ENCODE measurements at regions not wholly inside any gene's neighbourhood (a gene's known extent, or its start where the extent isn't known, plus 50 kb on each side); places are given as distances from the start of the nearest gene placed in this dataset.

DNA sequence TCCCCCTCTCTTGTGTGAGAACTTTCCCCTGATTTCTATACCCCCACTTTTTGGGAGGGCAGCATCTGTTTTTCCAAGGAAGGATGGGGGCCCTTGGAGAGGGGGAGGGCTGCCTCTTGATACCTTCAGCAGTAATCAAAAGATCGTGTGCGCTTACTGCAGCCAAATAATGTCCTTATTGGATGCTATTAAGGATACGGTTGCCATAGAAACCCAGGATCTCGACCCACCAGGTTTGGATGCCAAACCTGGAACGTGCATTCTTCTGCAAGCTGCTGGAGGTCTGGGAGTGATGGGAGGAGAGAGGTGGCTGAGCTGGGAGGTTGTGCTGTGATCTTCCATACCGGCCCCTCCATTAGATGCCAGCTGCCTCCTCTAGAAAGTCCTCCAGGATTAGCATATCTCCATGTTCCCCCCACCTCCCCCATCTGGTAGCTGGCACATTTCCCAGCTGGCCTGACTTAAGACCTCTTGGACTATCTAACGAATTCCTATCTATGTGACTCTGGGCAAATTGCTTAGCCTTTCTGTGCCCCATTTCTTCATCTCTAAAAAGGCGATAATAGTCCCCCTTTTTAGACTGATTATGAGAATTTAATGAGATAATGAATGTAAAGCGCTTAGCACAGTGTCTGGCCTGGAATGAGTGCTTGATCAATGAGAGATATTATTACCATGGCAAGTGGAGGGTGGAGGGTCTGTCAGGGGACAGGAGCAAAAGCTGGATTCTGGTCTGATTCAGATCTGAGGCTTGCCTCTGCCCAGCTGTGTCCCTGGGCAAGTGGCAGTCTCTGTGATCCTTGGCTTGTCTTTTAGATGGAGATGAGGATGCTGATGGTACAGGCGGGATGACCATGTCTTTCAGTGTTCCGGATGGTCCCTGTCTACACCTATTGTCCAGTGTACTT is 78.5 kb upstream of the PCBD1 start:
- no peak for FAIRE-seq
- DNase-seq (ENCODE audit: insufficient read length, low spot score): no peak

DNA sequence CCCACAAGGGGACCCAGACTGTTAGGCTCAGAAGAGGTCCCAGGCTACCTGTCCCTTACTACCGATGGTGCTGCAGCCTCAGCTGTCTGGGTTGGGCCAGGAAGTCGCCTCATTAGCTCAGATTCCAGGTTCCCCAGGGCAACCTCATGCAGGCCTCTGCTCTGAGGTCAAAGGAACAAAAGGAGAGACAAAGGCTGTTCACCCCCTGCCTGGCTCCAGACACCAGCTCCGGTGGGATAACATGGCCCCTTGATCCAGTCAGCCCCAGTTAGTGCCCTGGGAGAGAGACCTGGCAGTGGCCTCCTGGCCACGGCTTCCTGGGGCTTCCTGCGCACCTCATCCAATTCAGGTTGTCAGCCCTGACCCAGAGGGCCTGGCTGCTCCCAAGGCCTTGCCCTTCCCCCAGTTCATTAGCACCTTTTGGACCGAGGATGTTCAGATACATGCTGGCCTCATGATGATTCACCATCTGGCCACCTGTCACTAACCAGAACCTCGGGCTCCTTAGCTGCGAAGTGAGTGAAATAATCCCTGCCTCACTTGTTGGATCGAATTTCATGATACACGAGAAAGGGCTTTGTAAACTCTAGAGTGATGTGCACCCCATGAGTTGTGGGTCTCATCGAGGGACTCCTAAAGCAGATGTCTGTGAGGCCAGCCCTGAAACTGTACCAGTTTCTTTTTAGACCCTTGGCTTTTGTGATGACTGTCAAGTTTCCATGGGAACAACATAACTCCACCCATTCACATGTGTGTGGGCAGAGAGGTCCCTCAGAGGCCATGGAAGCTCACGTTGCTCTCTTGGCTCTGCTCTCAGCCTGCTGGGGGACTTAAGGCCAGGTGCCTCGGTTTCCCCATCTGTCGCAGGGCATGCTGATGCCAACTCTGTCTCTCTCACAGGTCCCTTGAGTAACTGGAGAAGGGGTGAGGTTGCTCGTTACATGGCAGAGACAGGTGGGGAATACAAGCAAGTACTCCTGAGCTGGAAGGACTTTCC is 79.5 kb upstream of the PCBD1 start:
- FAIRE-seq (no peak), DNase-seq (ENCODE audit: insufficient read length, low spot score) (peak; percentile 43)

DNA sequence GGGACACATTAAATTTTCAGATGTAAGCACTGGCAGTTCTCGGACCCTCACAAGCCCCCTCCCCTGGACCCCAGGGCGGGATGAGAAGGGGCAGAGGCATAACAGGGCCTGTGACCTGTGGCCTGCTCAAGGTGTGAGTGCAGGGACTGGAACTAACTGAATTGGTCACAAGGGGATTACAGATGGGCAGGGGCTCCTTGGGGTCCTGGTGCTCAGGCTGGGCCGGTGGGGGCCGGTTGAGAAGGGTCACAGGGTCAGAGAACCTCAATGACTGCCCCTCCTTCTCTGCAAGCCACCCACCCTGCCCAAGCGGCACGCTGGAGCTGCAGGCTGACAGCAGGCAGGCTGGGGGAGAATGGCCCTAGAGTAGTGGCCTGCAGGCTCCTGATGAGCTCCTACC is 80.8 kb upstream of the PCBD1 start:
- FAIRE-seq (no peak), DNase-seq (ENCODE audit: insufficient read length, low spot score) (no peak)

DNA sequence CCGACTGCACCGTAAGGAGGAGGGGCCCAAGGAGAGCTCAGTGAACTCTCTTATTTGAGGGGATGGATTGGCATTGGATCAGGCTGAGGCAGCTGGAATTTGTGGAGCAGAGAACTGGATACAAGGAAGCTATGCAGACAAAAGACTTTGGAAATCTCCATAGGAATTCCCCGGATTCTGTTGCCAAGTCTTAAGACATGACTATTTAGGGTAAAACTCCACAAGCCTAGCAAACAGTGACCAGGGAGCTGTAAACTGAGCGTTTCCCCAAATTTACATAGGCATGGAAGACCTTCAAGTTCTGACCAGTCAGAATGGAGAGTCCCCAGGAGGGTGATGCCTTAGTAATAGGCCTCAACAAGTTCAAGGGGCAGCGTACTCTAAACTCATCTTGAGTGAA is 82.5 kb upstream of the PCBD1 start:
- FAIRE-seq (no peak), DNase-seq (ENCODE audit: insufficient read length, low spot score) (no peak)

DNA sequence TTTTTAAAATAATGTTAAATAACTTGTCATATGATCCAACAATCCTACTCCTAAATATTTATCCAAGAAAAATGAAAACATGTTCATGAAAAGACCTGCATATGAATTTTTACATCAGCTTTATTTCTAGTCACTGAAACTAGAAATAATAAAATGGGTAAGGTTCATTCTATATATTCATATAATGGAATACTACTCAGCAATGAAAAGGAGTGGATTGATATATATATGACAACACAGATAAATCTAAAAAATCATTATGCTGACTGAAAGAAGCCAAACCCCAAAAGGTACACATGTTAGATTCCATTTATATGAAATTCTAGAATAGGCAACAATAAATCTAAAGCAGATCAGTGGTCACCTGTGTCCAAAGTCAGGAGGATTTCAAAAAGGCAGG is 84.9 kb upstream of the PCBD1 start:
- no peak for FAIRE-seq
- DNase-seq (ENCODE audit: insufficient read length, low spot score): no peak

DNA sequence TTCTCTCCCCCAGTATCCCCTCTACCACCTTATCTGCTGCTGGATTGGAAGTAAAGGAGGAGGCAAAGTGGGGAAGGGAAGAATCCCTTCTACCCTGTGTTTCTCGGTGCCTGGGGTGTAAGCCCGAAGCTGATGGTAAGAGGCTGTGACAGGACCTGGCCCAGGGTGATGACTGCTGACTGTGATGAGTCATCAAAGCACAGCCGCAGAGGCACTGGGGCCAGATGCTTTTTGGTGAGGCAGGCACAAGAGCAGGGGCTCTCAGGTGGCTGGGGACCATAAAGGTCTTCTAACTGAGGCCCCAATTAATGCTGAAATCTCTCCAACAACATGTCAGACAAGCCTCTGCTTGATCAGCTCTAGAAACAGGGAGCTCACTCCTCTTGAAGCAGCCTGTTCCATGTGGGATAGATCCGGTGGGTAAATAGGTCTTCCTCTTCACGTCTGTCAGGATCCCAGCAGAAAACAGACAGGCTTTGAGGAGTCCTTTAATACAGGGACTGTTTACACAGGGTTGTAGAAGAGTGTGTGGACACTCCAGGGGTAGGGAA is 86.1 kb upstream of the PCBD1 start:
- FAIRE-seq: no peak
- no peak for DNase-seq (ENCODE audit: insufficient read length, low spot score)

DNA sequence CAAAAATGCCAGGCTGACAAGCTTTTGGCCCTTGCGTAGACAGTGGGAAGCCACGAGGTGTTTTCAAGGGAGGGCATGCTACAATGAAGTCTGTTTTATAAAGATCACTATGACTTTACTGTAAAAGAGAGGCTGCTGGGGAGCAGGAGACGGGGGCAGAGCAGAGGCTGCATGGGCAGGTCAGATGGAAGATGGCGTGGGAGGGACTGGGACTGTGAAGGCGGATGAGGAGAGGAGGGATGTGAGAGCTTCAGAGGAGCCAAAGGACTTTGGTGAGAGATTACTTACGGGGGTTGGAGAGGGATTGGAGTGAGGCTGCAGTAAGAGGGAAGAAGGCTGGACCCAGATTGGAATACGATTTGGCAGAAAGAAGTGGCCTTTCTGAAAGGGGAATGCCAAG is 86.6 kb upstream of the PCBD1 start:
- DNase-seq (ENCODE audit: insufficient read length, low spot score): no peak
- FAIRE-seq: no peak

DNA sequence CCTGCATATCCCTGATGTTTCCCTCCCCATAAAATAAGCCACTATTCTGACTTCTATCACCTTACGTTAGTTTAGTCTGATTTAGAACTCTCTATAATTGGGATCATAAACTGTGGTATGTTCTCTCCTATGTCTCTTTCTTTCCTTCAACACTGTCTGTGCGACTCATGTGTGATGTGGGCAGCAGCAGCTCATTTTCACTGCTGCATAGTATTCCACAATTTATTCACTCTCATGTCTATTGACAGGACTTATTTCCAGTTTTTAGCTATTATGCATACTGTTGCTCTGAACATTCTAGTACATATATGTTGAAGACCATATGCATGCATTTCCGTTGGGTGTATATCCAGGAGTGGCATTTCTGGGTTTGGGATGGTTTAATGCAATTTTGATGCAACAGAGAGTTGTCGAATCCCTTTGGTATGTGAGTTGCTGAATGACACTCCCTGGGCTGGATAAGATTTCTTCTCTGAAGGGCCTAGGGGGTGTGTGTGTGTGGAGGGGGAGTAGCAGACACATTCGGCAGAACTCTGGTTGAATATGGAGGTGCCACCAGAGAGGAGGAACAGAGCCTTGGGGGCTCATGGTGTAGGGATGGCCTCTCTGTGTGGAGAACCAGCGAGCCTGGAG is 87.8 kb upstream of the PCBD1 start:
- no peak for DNase-seq (ENCODE audit: insufficient read length, low spot score)
- no peak for FAIRE-seq

DNA sequence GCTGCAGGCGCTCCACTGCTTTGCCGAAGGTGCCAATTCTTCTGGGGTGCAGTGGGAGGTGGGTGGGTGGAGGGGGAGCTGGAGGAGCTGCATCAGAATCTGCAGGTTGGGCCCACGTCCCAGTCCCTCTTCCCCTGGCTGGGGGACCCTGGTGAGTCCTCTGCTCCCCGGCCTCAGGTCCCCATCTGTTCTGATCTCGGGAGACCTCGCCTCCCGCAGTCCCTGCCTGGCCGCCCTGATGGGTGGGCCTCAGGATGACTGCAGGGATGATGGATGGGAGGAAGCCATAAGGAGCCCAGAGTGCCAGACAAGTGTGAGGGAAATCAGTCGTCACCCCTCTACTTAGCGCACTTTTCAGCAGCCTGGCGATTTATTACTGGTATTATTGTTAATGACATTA is 89.3 kb upstream of the PCBD1 start:
- FAIRE-seq (no peak), DNase-seq (ENCODE audit: insufficient read length, low spot score) (no peak)

DNA sequence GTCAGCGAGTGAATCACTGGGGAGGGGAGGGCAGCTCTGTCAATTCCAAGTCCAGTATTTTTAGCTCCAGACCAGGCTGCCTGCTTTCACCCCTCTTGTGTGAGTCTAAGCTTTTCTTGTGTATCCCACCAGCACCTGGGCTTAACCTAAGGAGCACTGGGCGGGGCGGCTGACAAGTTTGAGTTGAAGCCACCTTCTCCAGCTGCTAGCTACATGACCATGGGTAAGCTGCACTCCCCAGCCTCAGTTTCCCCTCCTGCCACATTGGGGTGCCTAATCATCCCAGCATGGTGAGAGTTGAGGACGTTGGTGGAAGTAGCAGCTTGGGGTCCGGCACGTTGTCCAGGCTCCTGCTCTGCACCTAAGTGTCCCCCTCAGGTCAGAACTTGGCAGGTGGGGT is 89.8 kb upstream of the PCBD1 start:
- FAIRE-seq: no peak
- DNase-seq (ENCODE audit: insufficient read length, low spot score): no peak

DNA sequence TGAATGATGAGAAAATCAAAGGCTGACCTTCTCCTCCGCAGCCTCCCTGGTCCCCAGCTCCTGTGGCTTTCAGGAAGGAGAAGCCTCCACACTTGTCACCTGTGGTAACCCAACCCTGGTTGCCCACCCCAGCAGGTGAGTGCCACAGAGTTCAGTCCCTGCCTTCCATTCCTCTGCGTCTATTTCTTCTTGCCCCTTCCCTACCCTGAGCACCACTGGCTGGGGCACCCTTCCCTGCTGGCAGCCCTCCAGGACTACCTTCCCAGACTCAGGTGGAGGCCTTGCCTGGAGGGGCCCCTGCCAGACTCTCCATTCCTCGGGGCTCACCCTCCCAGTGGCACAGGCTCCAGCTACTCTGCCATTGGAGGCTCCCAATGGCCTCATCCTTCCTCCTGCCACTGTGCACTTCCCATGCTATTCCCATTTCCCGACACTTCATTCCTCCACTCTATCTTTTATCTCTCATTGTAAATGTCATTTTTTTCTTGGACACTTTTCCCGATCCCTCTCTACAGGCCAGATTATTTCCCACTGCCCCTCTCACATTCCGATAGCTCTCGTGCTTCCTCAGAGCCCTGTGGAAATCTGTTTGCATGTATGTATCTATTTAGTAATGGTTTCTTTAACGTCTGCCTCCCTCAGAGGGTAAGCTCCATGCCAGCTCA is 90.6 kb upstream of the PCBD1 start:
- DNase-seq (ENCODE audit: insufficient read length, low spot score): no peak
- no peak for FAIRE-seq

DNA sequence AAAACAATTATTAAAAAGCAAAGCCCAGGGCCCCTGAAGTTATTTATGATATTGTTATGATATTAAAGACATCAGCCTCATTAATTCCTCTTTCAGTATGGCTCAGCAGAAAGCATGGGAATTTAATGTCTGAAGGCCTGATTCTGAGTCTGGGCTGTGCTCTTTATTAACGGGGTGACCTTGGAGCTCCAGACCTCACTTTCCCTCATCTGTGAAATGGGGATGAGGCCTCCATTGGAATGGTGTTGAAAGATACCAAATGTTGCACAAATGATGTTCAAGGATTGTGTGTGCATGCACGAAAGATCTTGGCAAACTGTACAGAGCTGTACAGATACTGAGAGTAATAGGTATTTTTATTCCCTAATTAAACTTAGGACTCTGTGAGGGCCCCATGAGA is 92.3 kb upstream of the PCBD1 start:
- FAIRE-seq: no peak
- DNase-seq (ENCODE audit: insufficient read length, low spot score): no peak

DNA sequence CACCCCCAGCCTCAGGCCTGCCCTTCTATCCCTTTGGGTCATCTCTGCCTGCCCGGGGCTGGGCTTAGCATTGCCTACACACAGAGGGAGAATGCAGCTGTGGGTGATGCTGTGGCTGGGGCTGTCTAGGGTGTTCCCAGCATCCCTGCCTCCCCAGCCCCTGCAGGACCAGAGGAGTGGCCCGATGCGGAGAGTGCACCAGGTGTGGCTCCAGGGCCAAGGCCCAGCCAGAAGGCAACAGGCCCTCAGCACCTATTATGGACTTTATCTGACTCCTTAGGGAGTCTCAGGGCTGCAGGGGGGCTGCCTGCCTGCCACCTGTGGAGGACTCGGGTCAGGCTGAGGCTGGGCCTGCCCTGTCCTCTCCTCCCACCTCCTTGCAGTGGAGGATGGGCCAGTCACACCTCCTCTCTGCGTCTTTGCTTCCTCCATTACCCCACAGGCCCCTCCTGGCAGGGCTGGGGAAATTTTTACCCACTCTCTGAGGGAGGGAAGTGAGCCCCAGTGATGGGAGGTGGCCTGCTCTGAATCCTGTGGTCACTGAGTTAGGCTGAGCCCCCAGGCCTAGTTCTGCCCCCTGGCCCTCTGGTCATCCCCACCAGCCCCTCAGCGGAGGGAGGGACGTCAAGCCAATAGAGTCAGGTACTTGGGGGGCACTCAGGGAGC is 92.9 kb upstream of the PCBD1 start:
- no peak for FAIRE-seq

DNA sequence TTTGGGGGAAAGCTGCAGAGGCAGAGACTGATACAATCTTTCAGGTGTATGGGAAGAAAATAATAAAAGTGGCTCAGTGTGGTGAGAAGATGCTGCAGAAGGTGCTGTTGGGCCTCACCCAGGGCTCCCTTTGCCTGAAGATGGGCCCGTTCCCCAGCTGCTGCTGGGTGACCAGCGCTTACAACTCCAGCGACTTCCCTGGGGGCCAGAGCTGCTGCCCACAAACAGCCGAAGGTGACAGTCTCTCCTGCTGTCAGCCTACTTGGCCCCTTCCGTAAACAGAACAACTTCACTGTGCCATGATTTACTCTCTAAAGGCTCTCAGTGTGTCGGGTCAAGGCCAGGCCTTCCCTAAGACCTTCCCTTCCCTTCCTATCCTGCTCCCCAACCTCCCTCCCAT is 93.6 kb upstream of the PCBD1 start:
- no peak for FAIRE-seq
- DNase-seq (ENCODE audit: insufficient read length, low spot score): no peak

More for the DNA sequence above, 92.9 kb upstream of the PCBD1 start:
- no peak for DNase-seq (ENCODE audit: insufficient read length, low spot score)

DNA sequence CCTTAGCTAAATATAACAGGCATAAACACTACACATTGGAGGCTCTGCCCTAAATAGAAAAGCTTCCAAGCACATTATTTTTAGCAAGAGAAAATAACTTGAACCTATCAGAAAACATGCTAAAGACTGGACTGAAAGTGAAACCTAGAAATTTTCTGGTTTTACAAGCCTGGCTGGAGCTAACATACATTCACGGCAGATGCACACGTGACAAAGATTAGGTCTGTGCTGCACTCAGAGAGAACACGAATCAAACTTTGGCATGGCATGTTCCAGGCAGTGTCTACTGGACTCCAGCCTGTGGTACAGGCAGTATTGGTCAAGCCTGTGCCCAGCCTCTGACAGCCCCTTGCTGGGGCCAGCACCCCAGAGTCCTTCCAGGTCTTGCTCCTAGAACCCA is 94.1 kb upstream of the PCBD1 start:
- DNase-seq (ENCODE audit: insufficient read length, low spot score) (peak; percentile 46), FAIRE-seq (peak; percentile 99)

DNA sequence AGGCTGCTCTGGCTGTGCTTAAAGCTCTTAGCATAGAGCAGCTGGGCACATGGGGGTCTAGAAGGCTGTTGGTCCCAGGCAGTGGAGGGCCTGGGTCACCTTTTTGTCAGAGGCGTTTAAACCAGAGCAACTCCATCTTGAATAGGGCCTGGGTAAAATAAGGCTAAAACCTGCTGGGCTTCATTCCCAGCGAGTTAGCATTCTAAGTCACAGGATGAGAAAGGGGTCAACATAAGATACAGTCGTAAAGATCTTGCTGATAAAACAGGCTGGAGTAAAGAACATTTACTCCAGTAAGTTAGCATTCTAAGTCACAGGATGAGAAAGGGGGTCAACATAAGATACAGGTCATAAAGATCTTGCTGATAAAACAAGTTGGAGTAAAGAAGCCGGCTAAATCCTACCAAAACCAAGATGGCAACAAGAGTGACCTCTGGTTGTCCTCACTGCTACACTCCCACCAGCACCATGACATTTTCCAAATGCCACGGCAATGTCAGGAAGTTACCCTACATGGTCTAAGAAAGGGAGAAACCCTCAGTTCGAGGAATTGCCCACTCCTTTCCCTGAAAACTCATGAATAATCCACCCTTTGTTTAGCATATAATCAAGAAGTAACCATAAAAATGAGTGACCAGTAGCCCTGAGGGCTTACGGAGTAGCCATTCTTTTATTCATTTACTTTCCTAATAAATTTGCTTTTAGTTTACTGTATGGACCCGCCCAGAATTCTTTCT is 96.8 kb upstream of the PCBD1 start:
- FAIRE-seq: no peak
- no peak for DNase-seq (ENCODE audit: insufficient read length, low spot score)

DNA sequence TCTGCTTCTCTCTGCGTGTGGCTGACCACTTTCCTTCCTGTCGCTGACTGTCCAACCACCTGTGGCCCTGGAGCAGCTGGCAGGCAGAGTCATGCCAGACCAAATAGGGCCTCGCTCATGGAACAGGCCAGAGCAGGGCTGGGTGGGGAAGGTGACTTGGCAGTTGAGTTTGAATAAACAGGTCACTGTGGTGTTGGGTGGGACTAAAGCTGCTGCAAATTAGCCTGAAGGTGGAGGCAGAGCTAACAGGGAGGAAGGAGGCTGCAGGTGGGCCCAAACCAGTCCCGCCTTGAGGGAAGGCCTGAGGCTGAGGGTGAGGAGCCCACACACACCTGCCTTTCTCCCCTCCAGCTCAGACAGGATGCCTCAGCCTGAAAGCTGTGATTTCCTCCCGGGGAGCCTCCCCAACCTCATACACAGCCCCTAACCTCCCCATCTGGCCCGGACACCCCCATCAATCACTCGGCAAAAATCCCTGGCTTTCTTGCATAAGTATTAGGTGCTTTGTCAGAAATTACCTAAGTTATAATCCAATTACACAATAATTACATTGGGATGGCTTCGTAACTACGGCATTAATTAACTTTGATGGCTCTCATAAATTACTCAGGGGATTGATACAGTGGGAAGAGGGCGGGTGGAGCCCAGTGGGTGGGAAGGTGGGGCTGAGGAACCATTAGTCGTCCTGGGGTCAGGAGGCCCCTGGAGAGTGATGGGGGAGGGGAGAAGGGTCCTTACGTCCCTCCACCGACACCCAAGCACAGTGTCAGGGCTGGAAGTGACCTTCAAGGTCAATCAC is 97.7 kb upstream of the PCBD1 start:
- DNase-seq (ENCODE audit: insufficient read length, low spot score) (peak; percentile 19), FAIRE-seq (no peak)

DNA sequence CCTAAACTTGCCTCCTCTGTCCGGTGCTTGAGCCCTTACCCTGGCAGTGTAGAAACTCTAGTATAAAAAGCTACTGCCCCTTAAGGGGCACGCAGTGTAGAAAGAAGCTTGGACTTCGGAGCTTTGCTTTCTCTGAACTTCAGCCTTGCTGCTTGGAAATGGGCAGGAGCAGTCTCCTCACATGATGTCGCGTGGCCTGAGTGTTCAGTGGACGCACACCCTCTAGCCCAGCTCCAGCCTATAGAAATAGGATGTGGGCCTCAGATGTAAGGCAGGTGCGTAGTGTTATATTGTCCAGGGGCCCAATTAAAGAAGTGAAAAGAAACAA is 98.2 kb upstream of the PCBD1 start:
- DNase-seq (ENCODE audit: insufficient read length, low spot score) (no peak), FAIRE-seq (no peak)
